MCF 10A (cell line): ENCODE measurements at regions not wholly inside any gene's neighbourhood (a gene's known extent, or its start where the extent isn't known, plus 50 kb on each side); places are given as distances from the start of the nearest gene placed in this dataset.

ENCODE experiments used
- BruUV-seq: library from RNA; stranded (reverse); fragments of 400-500 nt; replicated peaks from 2 replicates; lab custom pipeline; 2021; lab: Mats Ljungman, UMichigan
- CTCF ChIA-PET: fragments of 300-600 bp; sonication (Branson Sonifier 250); formaldehyde crosslinking; extraction: SDS; loops from one replicate; lab custom pipeline; 2021; ENCODE audit warnings: antibody characterized with exemption, inconsistent platforms; lab: Yijun Ruan, JAX
- POLR2A ChIA-PET: fragments of 300-600, 350-650 bp; sonication (Branson Sonifier 250); formaldehyde crosslinking; extraction: SDS; loops from one replicate; lab custom pipeline; 2020; ENCODE audit warnings: antibody characterized with exemption, inconsistent platforms; lab: Yijun Ruan, JAX
- DNase-seq: peaks from one replicate; pipeline ENCODE4 v3.0.0-alpha.2; 2018; ENCODE audit not compliant: unreplicated experiment
- H3K27ac Mint-ChIP-seq: one replicate; pipeline ENCODE4 v1.8.0; 2022; ENCODE audit warnings: mild to moderate bottlenecking, low read depth, mixed read lengths; ENCODE audit not compliant: unreplicated experiment
- H3K27me3 Mint-ChIP-seq: one replicate; pipeline ENCODE4 v1.8.0; 2022; ENCODE audit warnings: mixed read lengths; ENCODE audit not compliant: insufficient read depth, unreplicated experiment
- H3K36me3 Mint-ChIP-seq: one replicate; pipeline ENCODE4 v1.8.0; 2022; ENCODE audit warnings: mild to moderate bottlenecking, moderate library complexity, mixed read lengths; ENCODE audit not compliant: insufficient read depth, unreplicated experiment
- H3K4me1 Mint-ChIP-seq: one replicate; pipeline ENCODE4 v1.8.0; 2022; ENCODE audit warnings: mixed read lengths; ENCODE audit not compliant: insufficient read depth, unreplicated experiment
- H3K4me3 Mint-ChIP-seq: one replicate; pipeline ENCODE4 v1.8.0; 2022; ENCODE audit warnings: mild to moderate bottlenecking, moderate library complexity, mixed read lengths; ENCODE audit not compliant: unreplicated experiment
- H3K9me3 Mint-ChIP-seq: one replicate; pipeline ENCODE4 v1.8.0; 2022; ENCODE audit warnings: mixed read lengths; ENCODE audit not compliant: unreplicated experiment
- CTCF ChIP-seq: fragments of 200-600 bp; IDR thresholded peaks from one replicate; pipeline ENCODE4 v1.8.0; 2022; ENCODE audit warnings: antibody characterized with exemption, mild to moderate bottlenecking; ENCODE audit not compliant: unreplicated experiment
- intact Hi-C: fragments of 100-400 bp; cut with micrococcal nuclease; formaldehyde crosslinking; loops from 2 replicates; pipeline ENCODE4 v1.14.1; 2022

- POLR2A ChIA-PET: interaction anchor here (0.5 kb wide), 1 partner anchor 1774 kb away, joined by 3 read pairs; no protein-coding TSS in a partner anchor
- CTCF ChIA-PET: no interaction called here
- BruUV-seq: no TSS peak
- Mint-ChIP-seq H3K4me1 (peaks cover 7% of the 10 kb centered on the region), H3K27me3 (peaks cover 23% of the 10 kb centered on the region), H3K27ac (no peak overlapping the region), H3K4me3 (no peak overlapping the region), H3K36me3 (no peaks in the 10 kb centered on the region), H3K9me3 (no peaks in the 10 kb centered on the region)
- TF ChIP-seq CTCF: no peak
- intact Hi-C loops: no loop called here
- DNase-seq: no peak
Measured at GRCh38 chr1:228940526-228940925, 205.2 kb downstream of the RHOU start.

- no peak overlapping the region for H3K27ac Mint-ChIP-seq
- H3K9me3 Mint-ChIP-seq: no peaks in the 10 kb centered on the region
- peaks cover 5% of the 10 kb centered on the region for H3K4me1 Mint-ChIP-seq
- POLR2A ChIA-PET: interaction anchor here (0.5 kb wide), 1 partner anchor 1774 kb away, joined by 3 read pairs; no protein-coding TSS in a partner anchor
- peaks cover 23% of the 10 kb centered on the region for H3K27me3 Mint-ChIP-seq
- no TSS peak for BruUV-seq
- CTCF ChIA-PET: no interaction called here
- no peak overlapping the region for H3K4me3 Mint-ChIP-seq
- TF ChIP-seq CTCF: no peak
- H3K36me3 Mint-ChIP-seq: no peaks in the 10 kb centered on the region
- intact Hi-C loops: no loop called here
- no peak for DNase-seq
Measured at GRCh38 chr1:228940926-228941325, 205.6 kb downstream of the RHOU start.

- BruUV-seq: no TSS peak
- Mint-ChIP-seq H3K4me1 (no peaks in the 10 kb centered on the region), H3K4me3 (no peak overlapping the region), H3K27me3 (peaks cover 23% of the 10 kb centered on the region), H3K27ac (no peak overlapping the region), H3K9me3 (no peaks in the 10 kb centered on the region), H3K36me3 (no peaks in the 10 kb centered on the region)
- DNase-seq: no peak
- intact Hi-C loops: no loop called here
- no peak for TF ChIP-seq CTCF
- POLR2A ChIA-PET: interaction anchor here (0.5 to 1.1 kb wide), 2 partner anchors 12 to 40 kb away, joined by 3 read pairs; no protein-coding TSS in a partner anchor
- CTCF ChIA-PET: interaction anchor here (0.6 kb wide), 1 partner anchor 430 kb away, joined by 3 read pairs; no protein-coding TSS in a partner anchor
Measured at GRCh38 chr1:228941666-228942065, 206.4 kb downstream of the RHOU start.

GRCh38 chr1:228943436-228943835, 208.2 kb downstream of the RHOU start:
- Mint-ChIP-seq H3K27me3 (peaks cover 23% of the 10 kb centered on the region), H3K4me1 (no peaks in the 10 kb centered on the region), H3K36me3 (no peaks in the 10 kb centered on the region), H3K27ac (no peak overlapping the region), H3K9me3 (no peaks in the 10 kb centered on the region), H3K4me3 (no peak overlapping the region)
- intact Hi-C loops: no loop called here
- DNase-seq: no peak
- BruUV-seq: no TSS peak
- ChIA-PET CTCF (interaction anchor here (0.6 to 0.7 kb wide), 2 partner anchors 44 to 284 kb away, joined by 3 read pairs; no protein-coding TSS in a partner anchor), POLR2A (no interaction called here)
- no peak for TF ChIP-seq CTCF
